Endodermal cell (in vitro differentiated cells): ENCODE measurements at regions not wholly inside any gene's neighbourhood (a gene's known extent, or its start where the extent isn't known, plus 50 kb on each side); places are given as distances from the start of the nearest gene placed in this dataset.

Experiments used
- DNase-seq: peaks from one replicate; pipeline ENCODE4 v3.0.0-alpha.2; 2017
- H3K27ac ChIP-seq: 2 replicates; pipeline ENCODE4 v1.5.1; 2013; ENCODE audit warnings: mild to moderate bottlenecking, low read depth, low read length, moderate library complexity
- H3K27me3 ChIP-seq: 2 replicates; pipeline ENCODE4 v1.6.1; 2013; ENCODE audit warnings: mild to moderate bottlenecking, low read length, moderate library complexity; ENCODE audit not compliant: insufficient read depth, control insufficient read depth, poor library complexity, severe bottlenecking
- H3K36me3 ChIP-seq: 2 replicates; pipeline ENCODE4 v1.7.0; 2013; ENCODE audit warnings: mild to moderate bottlenecking, low read length, moderate library complexity; ENCODE audit not compliant: control insufficient read depth, insufficient read depth
- H3K4me1 ChIP-seq: one replicate; pipeline ENCODE4 v1.7.0; 2013; ENCODE audit warnings: low read length; ENCODE audit not compliant: control insufficient read depth, insufficient read depth
- H3K4me3 ChIP-seq: 2 replicates; pipeline ENCODE4 v1.5.1; 2013; ENCODE audit warnings: mild to moderate bottlenecking, low read length, moderate library complexity
- H3K9ac ChIP-seq: 2 replicates; pipeline ENCODE4 v1.6.1; 2013; ENCODE audit warnings: mild to moderate bottlenecking, low read length, moderate library complexity; ENCODE audit not compliant: poor library complexity, severe bottlenecking; ENCODE audit errors: extremely low read depth
- H3K9me3 ChIP-seq: 2 replicates; pipeline ENCODE4 v1.6.1; 2013; ENCODE audit warnings: mild to moderate bottlenecking, low read length, moderate library complexity; ENCODE audit not compliant: control insufficient read depth
- H3K27ac Mint-ChIP-seq: 2 replicates; pipeline ENCODE4 v1.8.0; 2020; ENCODE audit warnings: mixed read lengths
- H3K27me3 Mint-ChIP-seq: 2 replicates; pipeline ENCODE4 v1.8.0; 2021; ENCODE audit warnings: mild to moderate bottlenecking, mixed read lengths; ENCODE audit not compliant: insufficient read depth
- H3K36me3 Mint-ChIP-seq: 2 replicates; pipeline ENCODE4 v1.8.0; 2020; ENCODE audit warnings: low read depth, mixed read lengths
- H3K4me1 Mint-ChIP-seq: 2 replicates; pipeline ENCODE4 v1.8.0; 2020; ENCODE audit warnings: mixed read lengths
- H3K4me3 Mint-ChIP-seq: 2 replicates; pipeline ENCODE4 v1.8.0; 2020; ENCODE audit warnings: mild to moderate bottlenecking, moderate library complexity, mixed read lengths
- H3K9me3 Mint-ChIP-seq: 2 replicates; pipeline ENCODE4 v1.8.0; 2020; ENCODE audit warnings: mild to moderate bottlenecking, mixed read lengths
- WGBS, 2 experiments: methylation state at CpG; one replicate each; pipeline versions ENCODE4 v1.1.5 to v1.1.7; 2013; ENCODE audit warnings: missing lambda C conversion rate in 2 of 2, mixed read lengths in 1 of 2; ENCODE audit not compliant: insufficient coverage in 1 of 2, insufficient read length in 1 of 2; 5-methylcytosine and 5-hydroxymethylcytosine counted together
- TF ChIP-seq, protein P1 (sequence below): fragments of 200-600 bp; sonication (generic); conservative IDR thresholded peaks from 2 replicates; pipeline ENCODE4 v1.5.0; 2021; ENCODE audit warnings: antibody characterized with exemption, mild to moderate bottlenecking

DNA sequence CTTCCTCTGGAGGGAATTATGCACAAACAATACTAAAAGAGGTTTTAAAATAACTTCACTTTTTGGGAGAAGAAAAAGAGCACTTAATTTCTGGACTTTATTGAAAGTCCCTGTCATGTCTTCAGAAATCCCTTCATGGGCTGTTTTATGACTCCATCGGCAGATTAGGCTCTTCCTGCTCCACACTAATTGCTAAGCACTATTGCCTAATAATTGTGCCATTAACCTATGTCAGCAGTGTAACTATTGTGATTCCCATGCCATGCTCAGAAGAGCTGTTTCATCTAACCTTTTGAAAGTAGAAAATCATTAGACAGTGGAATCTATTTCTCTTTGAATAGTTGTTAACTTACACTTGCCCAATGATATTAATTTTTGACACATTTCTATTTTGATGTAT lies 489.3 kb upstream of the RUNX1 start:
- Mint-ChIP-seq H3K27ac (no peak overlapping the region), H3K9me3 (peaks cover 11% of the 10 kb centered on the region), H3K4me3 (no peak overlapping the region), H3K27me3 (peaks cover 2% of the 10 kb centered on the region), H3K4me1 (peaks cover 11% of the 10 kb centered on the region), H3K36me3 (no peaks in the 10 kb centered on the region)
- H3K27me3 ChIP-seq, result no peaks in the 10 kb centered on the region
- H3K27ac ChIP-seq, result no peak overlapping the region
- H3K4me3 ChIP-seq, result no peak overlapping the region
- H3K36me3 ChIP-seq, result no peaks in the 10 kb centered on the region
- WGBS, 2 experiments, result 88 to 92% methylated on average over 1 of the region's 1 CpG
- H3K9ac ChIP-seq, result no peak overlapping the region
- H3K9me3 ChIP-seq, result peaks cover 7% of the 10 kb centered on the region
- TF ChIP-seq, protein P1, sequence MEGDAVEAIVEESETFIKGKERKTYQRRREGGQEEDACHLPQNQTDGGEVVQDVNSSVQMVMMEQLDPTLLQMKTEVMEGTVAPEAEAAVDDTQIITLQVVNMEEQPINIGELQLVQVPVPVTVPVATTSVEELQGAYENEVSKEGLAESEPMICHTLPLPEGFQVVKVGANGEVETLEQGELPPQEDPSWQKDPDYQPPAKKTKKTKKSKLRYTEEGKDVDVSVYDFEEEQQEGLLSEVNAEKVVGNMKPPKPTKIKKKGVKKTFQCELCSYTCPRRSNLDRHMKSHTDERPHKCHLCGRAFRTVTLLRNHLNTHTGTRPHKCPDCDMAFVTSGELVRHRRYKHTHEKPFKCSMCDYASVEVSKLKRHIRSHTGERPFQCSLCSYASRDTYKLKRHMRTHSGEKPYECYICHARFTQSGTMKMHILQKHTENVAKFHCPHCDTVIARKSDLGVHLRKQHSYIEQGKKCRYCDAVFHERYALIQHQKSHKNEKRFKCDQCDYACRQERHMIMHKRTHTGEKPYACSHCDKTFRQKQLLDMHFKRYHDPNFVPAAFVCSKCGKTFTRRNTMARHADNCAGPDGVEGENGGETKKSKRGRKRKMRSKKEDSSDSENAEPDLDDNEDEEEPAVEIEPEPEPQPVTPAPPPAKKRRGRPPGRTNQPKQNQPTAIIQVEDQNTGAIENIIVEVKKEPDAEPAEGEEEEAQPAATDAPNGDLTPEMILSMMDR, result no peak
- DNase-seq, result no peak
- H3K4me1 ChIP-seq, result no peaks in the 10 kb centered on the region

DNA sequence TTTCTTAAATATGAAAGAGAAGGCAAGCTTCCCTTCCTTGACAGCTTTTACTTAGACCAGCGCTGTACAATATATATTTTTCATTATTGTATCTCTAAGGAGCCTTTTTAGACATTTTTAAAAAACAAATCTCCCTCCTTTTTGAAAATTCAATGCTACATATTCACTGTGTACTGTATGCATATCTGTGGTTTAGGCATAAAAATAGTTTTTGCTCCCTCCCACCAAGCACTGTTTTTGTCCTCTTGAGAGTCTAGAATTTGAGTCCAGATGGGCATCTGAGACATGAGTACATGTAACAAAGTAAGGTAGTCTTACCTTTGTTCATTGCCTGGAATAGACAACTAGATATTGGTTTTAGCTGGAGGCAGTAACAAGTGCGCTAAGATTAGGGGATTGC lies 488.5 kb upstream of the RUNX1 start:
- Mint-ChIP-seq H3K4me1 (peaks cover 7% of the 10 kb centered on the region), H3K27me3 (peaks cover 2% of the 10 kb centered on the region), H3K27ac (no peak overlapping the region), H3K4me3 (no peak overlapping the region), H3K9me3 (peaks cover 11% of the 10 kb centered on the region), H3K36me3 (no peaks in the 10 kb centered on the region)
- H3K27ac ChIP-seq, result no peak overlapping the region
- no peak for DNase-seq
- no peaks in the 10 kb centered on the region for H3K36me3 ChIP-seq
- H3K4me3 ChIP-seq, result no peak overlapping the region
- H3K9ac ChIP-seq, result no peak overlapping the region
- H3K4me1 ChIP-seq, result no peaks in the 10 kb centered on the region
- H3K9me3 ChIP-seq, result peaks cover 7% of the 10 kb centered on the region
- H3K27me3 ChIP-seq, result no peaks in the 10 kb centered on the region
- TF ChIP-seq, protein P1, result no peak
- WGBS, 2 experiments, result 83 to 100% methylated on average over 1 to 2 of the region's 2 CpGs

DNA sequence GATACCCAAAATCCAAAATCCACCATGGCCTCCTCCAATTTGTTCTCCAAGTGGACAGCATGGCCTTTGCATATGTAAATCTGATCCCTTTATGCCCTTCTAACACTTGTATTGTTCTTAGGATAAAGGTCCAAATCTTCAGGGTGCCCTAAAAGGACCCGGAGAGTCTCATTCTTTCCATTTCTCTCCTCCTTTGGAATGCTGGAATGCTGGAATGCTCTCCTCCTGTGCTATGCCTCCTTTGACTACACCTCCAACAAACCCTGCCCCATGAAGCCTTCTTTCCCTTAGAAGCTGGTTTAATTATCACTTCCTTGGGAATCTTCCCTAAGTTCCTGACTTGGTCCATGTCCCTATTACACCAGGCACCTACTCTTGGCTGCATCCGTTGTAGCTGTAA lies 484.8 kb upstream of the RUNX1 start:
- Histone ChIP-seq H3K27me3 (peaks cover 12% of the 10 kb centered on the region), H3K27ac (no peak overlapping the region), H3K4me3 (no peak overlapping the region), H3K4me1 (no peaks in the 10 kb centered on the region), H3K9ac (no peak overlapping the region), H3K36me3 (no peaks in the 10 kb centered on the region), H3K9me3 (peaks cover 7% of the 10 kb centered on the region)
- Mint-ChIP-seq H3K27me3 (peaks cover 24% of the 10 kb centered on the region), H3K27ac (no peak overlapping the region), H3K9me3 (peaks cover 11% of the 10 kb centered on the region), H3K4me3 (no peak overlapping the region), H3K4me1 (peaks cover 4% of the 10 kb centered on the region), H3K36me3 (no peaks in the 10 kb centered on the region)
- TF ChIP-seq, protein P1, result no peak
- WGBS, 2 experiments, result 97 to 100% methylated on average over 2 of the region's 2 CpGs
- no peak for DNase-seq
